Endothelial cell of umbilical vein (primary cell): ENCODE measurements at regions not wholly inside any gene's neighbourhood (a gene's known extent, or its start where the extent isn't known, plus 50 kb on each side); places are given as distances from the start of the nearest gene placed in this dataset.

ENCODE experiments used
- BruUV-seq: library from RNA; stranded (reverse); fragments of 400-500 nt; replicated peaks from 2 replicates; lab custom pipeline; 2021; lab: Mats Ljungman, UMichigan
- CTCF ChIA-PET: fragments of 300-600, 350-600 bp; sonication (Branson Sonifier 250); formaldehyde crosslinking; loops from one replicate; lab custom pipeline; 2021; ENCODE audit warnings: antibody characterized with exemption, inconsistent platforms; lab: Charles Lee
- POLR2A ChIA-PET: fragments of 300-600, 350-600 bp; sonication (Branson Sonifier 250); formaldehyde crosslinking; loops from one replicate; lab custom pipeline; 2021; ENCODE audit warnings: antibody characterized with exemption, inconsistent platforms; lab: Charles Lee
- DNase-seq: peaks from one replicate; pipeline ENCODE4 v3.0.0-alpha.2; 2011; ENCODE audit warnings: low read depth, low spot score
- FAIRE-seq: peaks from 2 replicates; lab custom pipeline; 2011; peaks lifted over from hg19 to GRCh38; lab: Jason Lieb, UNC
- H2AFZ ChIP-seq: 2 replicates; pipeline ENCODE4 v1.6.0; 2012; ENCODE audit warnings: low read depth, low read length, control low read depth, inconsistent platforms
- H3K27ac ChIP-seq: 2 replicates; pipeline ENCODE4 v1.5.1; 2011; ENCODE audit warnings: low read depth, mild to moderate bottlenecking, control low read depth, low read length, moderate library complexity; ENCODE audit not compliant: insufficient read depth
- H3K27me3 ChIP-seq, 2 experiments: 2 replicates each; pipeline versions ENCODE4 v1.6.0 to v1.6.1; 2011; ENCODE audit warnings: low read length in 2 of 2, mixed read lengths in 1 of 2; ENCODE audit not compliant: control insufficient read depth in 2 of 2, insufficient read depth in 2 of 2
- H3K36me3 ChIP-seq, 2 experiments: 2 replicates in 1 of 2; 3 replicates in 1 of 2; pipeline ENCODE4 v1.5.1; 2011; ENCODE audit warnings: low read length in 2 of 2, mild to moderate bottlenecking in 1 of 2, moderate library complexity in 1 of 2; ENCODE audit not compliant: control insufficient read depth in 2 of 2, insufficient read depth in 2 of 2; ENCODE audit errors: extremely low read depth in 1 of 2
- H3K4me1 ChIP-seq: 3 replicates; pipeline ENCODE4 v1.5.1; 2011; ENCODE audit warnings: mild to moderate bottlenecking, low read length; ENCODE audit not compliant: control insufficient read depth, insufficient read depth; ENCODE audit errors: extremely low read depth
- H3K4me2 ChIP-seq: 2 replicates; pipeline ENCODE4 v1.6.1; 2011; ENCODE audit warnings: low read length, control low read depth, mixed read lengths; ENCODE audit not compliant: insufficient read depth
- H3K4me3 ChIP-seq, 3 experiments: fragments of 200-600 bp in 1 of 3; sonication (generic), shearing (Covaris generic) in 1 of 3; replicated peaks in 1 of 3; 2 replicates each; pipeline ENCODE4 v1.5.1; 2011 to 2016; ENCODE audit warnings: control low read depth in 3 of 3, low read length in 3 of 3, mild to moderate bottlenecking in 2 of 3, inconsistent platforms in 1 of 3, low read depth in 1 of 3, moderate library complexity in 1 of 3; ENCODE audit not compliant: insufficient read depth in 1 of 3
- H3K79me2 ChIP-seq: 2 replicates; pipeline ENCODE4 v1.6.0; 2012; ENCODE audit warnings: low read length, inconsistent platforms; ENCODE audit not compliant: control insufficient read depth, insufficient read depth
- H3K9ac ChIP-seq: replicated peaks from 2 replicates; pipeline ENCODE3; 2011; ENCODE audit warnings: low read length, control low read depth; ENCODE audit not compliant: insufficient read depth; ENCODE audit errors: extremely low read depth
- H3K9me1 ChIP-seq: replicated peaks from 3 replicates; pipeline ENCODE4 v1.6.0; 2011; ENCODE audit warnings: mild to moderate bottlenecking, low read length; ENCODE audit not compliant: control insufficient read depth, insufficient read depth; ENCODE audit errors: extremely low read depth
- H3K9me3 ChIP-seq: replicated peaks from 2 replicates; pipeline ENCODE4 v1.5.1; 2012; ENCODE audit warnings: low read length, inconsistent platforms; ENCODE audit not compliant: control insufficient read depth, insufficient read depth
- H4K20me1 ChIP-seq: replicated peaks from 2 replicates; pipeline ENCODE3; 2011; ENCODE audit warnings: mild to moderate bottlenecking, low read length; ENCODE audit not compliant: control insufficient read depth, insufficient read depth; ENCODE audit errors: extremely low read depth
- CTCF ChIP-seq, 2 donors: IDR thresholded peaks; 1 replicate in 1 of 2; 2 replicates in 1 of 2; pipeline ENCODE4 v1.5.1; 2011; ENCODE audit warnings: low read length in 2 of 2, mild to moderate bottlenecking in 2 of 2, moderate library complexity in 2 of 2, control low read depth in 1 of 2, inconsistent platforms in 1 of 2, low read depth in 1 of 2; ENCODE audit not compliant: insufficient read depth in 1 of 2; ENCODE audit errors: extremely low read depth in 1 of 2
- EZH2 ChIP-seq: IDR thresholded peaks from 2 replicates; pipeline ENCODE4 v1.6.1; 2012; ENCODE audit warnings: borderline replicate concordance, low read depth, mild to moderate bottlenecking, moderate library complexity, low read length, inconsistent platforms; ENCODE audit not compliant: severe bottlenecking
- FOS ChIP-seq: IDR thresholded peaks from 2 replicates; pipeline ENCODE4 v1.6.1; 2011; ENCODE audit warnings: mild to moderate bottlenecking, low read length, moderate library complexity, borderline replicate concordance; ENCODE audit not compliant: insufficient read depth
- GATA2 ChIP-seq: IDR thresholded peaks from 2 replicates; pipeline ENCODE4 v1.7.0; 2011; ENCODE audit warnings: low read depth, mild to moderate bottlenecking, moderate library complexity, mixed read lengths, low read length; ENCODE audit not compliant: insufficient read length, insufficient read depth
- JUN ChIP-seq: IDR thresholded peaks from 2 replicates; pipeline ENCODE4 v1.6.1; 2011; ENCODE audit warnings: borderline replicate concordance, low read depth; ENCODE audit not compliant: insufficient read length, insufficient read depth
- MAX ChIP-seq: IDR thresholded peaks from 2 replicates; pipeline ENCODE4 v1.6.1; 2011; ENCODE audit not compliant: insufficient read depth, insufficient read length
- MYC ChIP-seq: IDR thresholded peaks from one replicate; pipeline ENCODE4 v1.6.1; 2011; ENCODE audit warnings: mild to moderate bottlenecking, low read depth, low read length
- POLR2A ChIP-seq: IDR thresholded peaks from 2 replicates; pipeline ENCODE4 v1.6.1; 2012; ENCODE audit warnings: low read depth, mild to moderate bottlenecking, control low read depth, low read length
- POLR2AphosphoS5 ChIP-seq: IDR thresholded peaks from 2 replicates; pipeline ENCODE4 v1.6.1; 2012; ENCODE audit warnings: low read depth, mild to moderate bottlenecking, control low read depth, low read length, moderate library complexity; ENCODE audit not compliant: insufficient read depth
- dilution Hi-C: fragments of 300-500 bp; cut with MboI; formaldehyde crosslinking; loops from one replicate; pipeline ENCODE4 v1.15.0; 2019; ENCODE audit warnings: low sequenced_read_pairs; ENCODE audit not compliant: extremely low pct_ligation_motif_present
- intact Hi-C: fragments of 100-400 bp; cut with micrococcal nuclease; formaldehyde crosslinking; loops from one replicate; pipeline ENCODE4 v1.10.0; 2022

GRCh38 chr6:144359783-144360182, 74.6 kb downstream of the UTRN start:
- Histone ChIP-seq H3K4me1 (peaks cover 10% of the 10 kb centered on the region), H3K4me2 (no peak overlapping the region), H3K9me3 (no peaks in the 10 kb centered on the region), H3K27ac (no peak overlapping the region), H3K9me1 (no peaks in the 10 kb centered on the region), H3K36me3 (no peaks in the 10 kb centered on the region), H3K79me2 (peaks cover 73% of the 10 kb centered on the region), H3K9ac (no peak overlapping the region), H2AFZ (no peak overlapping the region), H4K20me1 (no peaks in the 10 kb centered on the region), H3K4me3 (no peak overlapping the region), H3K27me3 (no peaks in the 10 kb centered on the region)
- FAIRE-seq (no peak), DNase-seq (no peak)
- TF ChIP-seq POLR2AphosphoS5 (no peak), CTCF (IDR thresholded peaks at IDR 0.05; ENCODE audit: extremely low read depth in 1 of 2, insufficient read depth in 1 of 2, low read depth in 1 of 2, low read length in 2 of 2) (no peak), FOS (no peak), GATA2 (no peak), EZH2 (no peak), MAX (no peak), JUN (no peak), MYC (no peak), POLR2A (no peak)
- dilution Hi-C loops (no loop called here), intact Hi-C loops (no loop called here)
- ChIA-PET POLR2A (no interaction called here), CTCF (no interaction called here)
- BruUV-seq, result no TSS peak
